Gastroesophageal sphincter (tissue), 4 donors: ENCODE measurements at regions not wholly inside any gene's neighbourhood (a gene's known extent, or its start where the extent isn't known, plus 50 kb on each side); places are given as distances from the start of the nearest gene placed in this dataset.
A peak's percentile ranks its signal among the peaks of the same experiment; 100 is the strongest.

Experiments
- ATAC-seq: fragments of 150-250 bp; one replicate; pipeline ENCODE4 v1.9.1; 2016; ENCODE audit warnings: mild to moderate bottlenecking, moderate library complexity
- H3K27ac ChIP-seq, 4 donors: fragments of 200-600 bp; sonication (generic) in 3 of 4; 1 replicate in 3 of 4; 2 replicates in 1 of 4; pipeline ENCODE4 v1.5.1; 2016 to 2019
- H3K27me3 ChIP-seq: fragments of 200-600 bp; sonication (generic); one replicate; pipeline ENCODE4 v1.5.1; 2019
- H3K36me3 ChIP-seq, 2 donors: fragments of 200-600 bp; sonication (generic); one replicate each; pipeline ENCODE4 v1.5.1; 2019; ENCODE audit warnings: control low read depth in 1 of 2
- H3K4me1 ChIP-seq, 3 donors: fragments of 200-600 bp; sonication (generic); 1 replicate in 2 of 3; 2 replicates in 1 of 3; pipeline ENCODE4 v1.5.1; 2016 to 2019; ENCODE audit warnings: control low read depth in 2 of 3
- H3K4me3 ChIP-seq, 2 donors: fragments of 200-600 bp; sonication (generic); one replicate each; pipeline ENCODE4 v1.5.1; 2019; ENCODE audit warnings: mild to moderate bottlenecking in 1 of 2, moderate library complexity in 1 of 2
- H3K9me3 ChIP-seq, 3 donors: fragments of 200-600 bp; sonication (generic); one replicate each; pipeline ENCODE4 v1.5.1; 2017 to 2019; ENCODE audit warnings: control low read depth in 2 of 3
- EP300 ChIP-seq: sonication (generic); formaldehyde crosslinking; IDR thresholded peaks from one replicate; pipeline ENCODE4 v1.6.1; 2017; ENCODE audit warnings: antibody characterized with exemption, mild to moderate bottlenecking
- POLR2A ChIP-seq, 2 donors: fragments of 450-650 bp; IDR thresholded peaks; one replicate each; pipeline ENCODE4 v1.6.1; 2017; ENCODE audit warnings: antibody characterized with exemption in 2 of 2, mild to moderate bottlenecking in 2 of 2, moderate library complexity in 1 of 2
- POLR2AphosphoS5 ChIP-seq: sonication (generic); formaldehyde crosslinking; IDR thresholded peaks from one replicate; pipeline ENCODE4 v1.6.1; 2017; ENCODE audit warnings: antibody characterized with exemption
- WGBS, 2 donors: methylation state at CpG; one replicate each; pipeline ENCODE4 v1.1.5; 2018; ENCODE audit warnings: low coverage in 1 of 2; 5-methylcytosine and 5-hydroxymethylcytosine counted together
- TF ChIP-seq, protein P1 (sequence below), 4 experiments: fragments of 200-600 bp in 2 of 4; fragments of 450-650 bp in 2 of 4; sonication (generic) in 1 of 4; IDR thresholded peaks; one replicate each; pipeline ENCODE4 v1.5.1; 2017 to 2019; ENCODE audit warnings: antibody characterized with exemption in 4 of 4, mild to moderate bottlenecking in 2 of 4, moderate library complexity in 2 of 4

DNA sequence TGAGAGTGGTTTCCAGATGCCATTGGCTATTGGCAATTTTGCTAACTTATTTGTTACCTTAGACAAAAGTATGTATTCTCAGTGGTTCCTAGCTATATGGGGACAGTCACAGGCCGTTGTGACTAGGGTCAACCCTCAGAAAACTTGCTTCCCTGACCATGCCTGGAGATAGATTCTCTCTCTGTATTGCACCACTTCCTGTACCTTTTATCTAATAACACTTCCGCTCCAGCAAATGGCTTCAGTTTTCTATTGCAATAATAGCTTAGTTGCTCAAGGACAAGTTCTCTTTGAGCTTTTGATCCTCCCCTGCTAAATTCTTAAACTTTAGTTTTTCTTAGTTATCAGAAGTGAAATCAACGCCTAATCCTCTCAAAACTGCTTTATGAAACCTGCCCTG lies 338.0 kb downstream of the RMST start:
- 81 to 83% methylated on average over 3 of the region's 3 CpGs for WGBS, 2 donors
- Histone ChIP-seq H3K27me3 (no peaks in the 10 kb centered on the region), H3K36me3 (no peaks in the 10 kb centered on the region), H3K9me3 (no peaks in the 10 kb centered on the region), H3K4me3 (no peak overlapping the region), H3K4me1 (no peaks in the 10 kb centered on the region), H3K27ac (no peak overlapping the region)
- ATAC-seq, result no peak
- TF ChIP-seq POLR2A (IDR thresholded peaks at IDR 0.05), result no peak
- TF ChIP-seq, protein P1, sequence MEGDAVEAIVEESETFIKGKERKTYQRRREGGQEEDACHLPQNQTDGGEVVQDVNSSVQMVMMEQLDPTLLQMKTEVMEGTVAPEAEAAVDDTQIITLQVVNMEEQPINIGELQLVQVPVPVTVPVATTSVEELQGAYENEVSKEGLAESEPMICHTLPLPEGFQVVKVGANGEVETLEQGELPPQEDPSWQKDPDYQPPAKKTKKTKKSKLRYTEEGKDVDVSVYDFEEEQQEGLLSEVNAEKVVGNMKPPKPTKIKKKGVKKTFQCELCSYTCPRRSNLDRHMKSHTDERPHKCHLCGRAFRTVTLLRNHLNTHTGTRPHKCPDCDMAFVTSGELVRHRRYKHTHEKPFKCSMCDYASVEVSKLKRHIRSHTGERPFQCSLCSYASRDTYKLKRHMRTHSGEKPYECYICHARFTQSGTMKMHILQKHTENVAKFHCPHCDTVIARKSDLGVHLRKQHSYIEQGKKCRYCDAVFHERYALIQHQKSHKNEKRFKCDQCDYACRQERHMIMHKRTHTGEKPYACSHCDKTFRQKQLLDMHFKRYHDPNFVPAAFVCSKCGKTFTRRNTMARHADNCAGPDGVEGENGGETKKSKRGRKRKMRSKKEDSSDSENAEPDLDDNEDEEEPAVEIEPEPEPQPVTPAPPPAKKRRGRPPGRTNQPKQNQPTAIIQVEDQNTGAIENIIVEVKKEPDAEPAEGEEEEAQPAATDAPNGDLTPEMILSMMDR (IDR thresholded peaks at IDR 0.05), result no peak
- no peak for TF ChIP-seq POLR2AphosphoS5
- no peak for TF ChIP-seq EP300

- Histone ChIP-seq H3K36me3 (no peaks in the 10 kb centered on the region), H3K4me1 (no peaks in the 10 kb centered on the region), H3K4me3 (no peak overlapping the region), H3K27me3 (no peaks in the 10 kb centered on the region), H3K9me3 (no peaks in the 10 kb centered on the region), H3K27ac (no peak overlapping the region)
- TF ChIP-seq POLR2AphosphoS5 (no peak), EP300 (no peak), POLR2A (IDR thresholded peaks at IDR 0.05) (no peak)
- TF ChIP-seq, protein P1 (IDR thresholded peaks at IDR 0.05), result no peak
- WGBS, 2 donors, result 86 to 92% methylated on average over 5 of the region's 5 CpGs
- no peak for ATAC-seq
These were observed 339.0 kb downstream of the RMST start for GRCh38 chr12:97801471-97802059.

DNA sequence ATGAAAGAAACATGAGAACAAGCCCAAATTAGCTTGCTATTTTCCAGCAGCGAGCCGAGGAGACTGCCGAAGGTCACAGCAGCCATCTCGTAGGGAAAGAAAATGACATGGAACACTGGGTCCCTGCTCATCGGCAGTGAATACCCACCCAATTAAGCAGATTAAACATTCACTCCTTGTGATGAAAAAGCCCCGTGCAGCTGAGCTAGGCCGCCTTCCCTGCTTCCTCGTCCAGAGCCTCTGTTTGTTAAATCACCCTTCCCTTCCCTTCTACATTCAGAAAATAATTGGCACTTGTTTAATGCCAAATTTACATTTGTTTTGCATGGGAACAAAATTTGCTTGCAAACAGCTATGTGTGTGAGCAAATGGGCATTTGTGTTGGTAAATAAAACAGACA lies 342.5 kb downstream of the RMST start:
- Histone ChIP-seq H3K9me3 (no peaks in the 10 kb centered on the region), H3K27ac (no peak overlapping the region), H3K4me1 (no peaks in the 10 kb centered on the region), H3K36me3 (no peaks in the 10 kb centered on the region), H3K4me3 (no peak overlapping the region), H3K27me3 (no peaks in the 10 kb centered on the region)
- no peak for ATAC-seq
- 59 to 68% methylated on average over 7 to 8 of the region's 8 CpGs for WGBS, 2 donors
- TF ChIP-seq POLR2AphosphoS5 (no peak), EP300 (no peak), POLR2A (IDR thresholded peaks at IDR 0.05) (no peak)

- H3K36me3 ChIP-seq, result no peaks in the 10 kb centered on the region
- TF ChIP-seq, protein P1 (IDR thresholded peaks at IDR 0.05), result no peak
- no peak for TF ChIP-seq POLR2A (IDR thresholded peaks at IDR 0.05)
- TF ChIP-seq POLR2AphosphoS5, result no peak
- TF ChIP-seq EP300, result no peak
- no peaks in the 10 kb centered on the region for H3K9me3 ChIP-seq
- ATAC-seq, result no peak
- WGBS, 2 donors, result 67 to 82% methylated on average over 2 of the region's 2 CpGs
- peaks cover 0 to 4% (median 0%) of the 10 kb centered on the region in 3 donors for H3K4me1 ChIP-seq
- H3K27ac ChIP-seq, result peak overlapping the region in 2 of 4 donors; percentile 22 to 37
- no peaks in the 10 kb centered on the region for H3K27me3 ChIP-seq
- no peak overlapping the region for H3K4me3 ChIP-seq
These were observed 350.7 kb downstream of the RMST start for GRCh38 chr12:97813301-97813700.

- WGBS, 2 donors, result 83 to 94% methylated on average over 3 to 4 of the region's 4 CpGs
- no peak overlapping the region for H3K4me3 ChIP-seq
- no peak overlapping the region for H3K27ac ChIP-seq
- TF ChIP-seq EP300 (no peak), POLR2AphosphoS5 (no peak), POLR2A (IDR thresholded peaks at IDR 0.05) (no peak)
- TF ChIP-seq, protein P1 (IDR thresholded peaks at IDR 0.05), result no peak
- no peaks in the 10 kb centered on the region for H3K27me3 ChIP-seq
- H3K4me1 ChIP-seq, result peaks cover 0 to 9% (median 3%) of the 10 kb centered on the region in 3 donors
- H3K36me3 ChIP-seq, result no peaks in the 10 kb centered on the region
- no peaks in the 10 kb centered on the region for H3K9me3 ChIP-seq
- no peak for ATAC-seq
These were observed 359.2 kb downstream of the RMST start for GRCh38 chr12:97821806-97822205.
